MM.1S (cell line): ENCODE measurements at regions not wholly inside any gene's neighbourhood (a gene's known extent, or its start where the extent isn't known, plus 50 kb on each side); places are given as distances from the start of the nearest gene placed in this dataset.

Experiments used
- DNase-seq: peaks from one replicate; pipeline ENCODE4 v3.0.0-alpha.2; 2015
- H2AFZ ChIP-seq: fragments of 300-600 bp; sonication (generic); 2 replicates; pipeline ENCODE4 v1.6.0; 2016; ENCODE audit warnings: antibody characterized with exemption, low read length
- H3F3A ChIP-seq: fragments of 300-600 bp; sonication (generic); 2 replicates; pipeline ENCODE4 v1.6.1; 2016; ENCODE audit warnings: mild to moderate bottlenecking, antibody characterized with exemption, low read length, moderate library complexity, mixed read lengths; ENCODE audit not compliant: insufficient read depth
- H3K27ac ChIP-seq: fragments of 300-600 bp; sonication (generic); 2 replicates; pipeline ENCODE4 v1.5.1; 2016; ENCODE audit warnings: mild to moderate bottlenecking, low read length
- H3K27me3 ChIP-seq: fragments of 300-600 bp; sonication (generic); replicated peaks from 2 replicates; pipeline ENCODE4 v1.6.0; 2016; ENCODE audit warnings: low read length; ENCODE audit not compliant: insufficient read depth
- H3K36me3 ChIP-seq: fragments of 300-600 bp; sonication (generic); replicated peaks from 2 replicates; pipeline ENCODE4 v1.6.1; 2016; ENCODE audit warnings: mild to moderate bottlenecking, low read length, mixed read lengths; ENCODE audit not compliant: insufficient read depth
- H3K4me1 ChIP-seq: fragments of 300-600 bp; sonication (generic); 2 replicates; pipeline ENCODE4 v1.6.1; 2016; ENCODE audit warnings: low read length, mixed read lengths
- H3K4me2 ChIP-seq: fragments of 300-600 bp; sonication (generic); 2 replicates; pipeline ENCODE4 v1.6.0; 2016; ENCODE audit warnings: low read depth, low read length
- H3K4me3 ChIP-seq: fragments of 300-600 bp; sonication (generic); 2 replicates; pipeline ENCODE4 v1.5.1; 2016; ENCODE audit warnings: low read length, mixed read lengths
- H3K79me2 ChIP-seq: fragments of 300-600 bp; sonication (generic); 2 replicates; pipeline ENCODE4 v1.6.1; 2016; ENCODE audit warnings: mixed run types, low read length, mixed read lengths
- H3K9ac ChIP-seq: fragments of 300-600 bp; sonication (generic); 2 replicates; pipeline ENCODE4 v1.6.1; 2016; ENCODE audit warnings: low read length, mixed read lengths
- H3K9me2 ChIP-seq: fragments of 300-600 bp; sonication (generic); replicated peaks from 2 replicates; pipeline ENCODE4 v1.6.1; 2016; ENCODE audit warnings: mild to moderate bottlenecking, low read length, mixed read lengths; ENCODE audit not compliant: insufficient read depth
- H3K9me3 ChIP-seq: fragments of 300-600 bp; sonication (generic); replicated peaks from 2 replicates; pipeline ENCODE4 v1.6.1; 2016; ENCODE audit warnings: mild to moderate bottlenecking, low read length, mixed read lengths; ENCODE audit not compliant: insufficient read depth
- H4K20me1 ChIP-seq: fragments of 300-600 bp; sonication (generic); 2 replicates; pipeline ENCODE4 v1.6.1; 2016; ENCODE audit warnings: mild to moderate bottlenecking, low read length, moderate library complexity, mixed read lengths; ENCODE audit not compliant: insufficient read depth
- CTCF ChIP-seq: fragments of 300-600 bp; sonication (generic); IDR thresholded peaks from 2 replicates; pipeline ENCODE4 v1.5.1; 2016; ENCODE audit warnings: antibody characterized with exemption, low read length, mixed read lengths
- EZH2 ChIP-seq: fragments of 300-600 bp; sonication (generic); optimal IDR thresholded peaks from 2 replicates; pipeline ENCODE3; 2017; ENCODE audit warnings: low read depth, mild to moderate bottlenecking, antibody characterized with exemption, low read length, mixed read lengths
- EZH2phosphoT487 ChIP-seq: fragments of 300-600 bp; sonication (generic); IDR thresholded peaks from 2 replicates; pipeline ENCODE4 v1.6.1; 2018; ENCODE audit warnings: antibody characterized with exemption, low read length

- no peaks in the 10 kb centered on the region for H3K4me1 ChIP-seq
- no peak overlapping the region for H3K27ac ChIP-seq
- H3K4me3 ChIP-seq: no peak overlapping the region
- H3K9me2 ChIP-seq: no peaks in the 10 kb centered on the region
- no peak for TF ChIP-seq EZH2phosphoT487
- no peak for TF ChIP-seq CTCF
- TF ChIP-seq EZH2: no peak
- H3F3A ChIP-seq: no peaks in the 10 kb centered on the region
- no peaks in the 10 kb centered on the region for H4K20me1 ChIP-seq
- H3K27me3 ChIP-seq: no peaks in the 10 kb centered on the region
- no peak overlapping the region for H3K4me2 ChIP-seq
- H3K9me3 ChIP-seq: no peaks in the 10 kb centered on the region
- no peak overlapping the region for H3K9ac ChIP-seq
- no peaks in the 10 kb centered on the region for H3K36me3 ChIP-seq
- H3K79me2 ChIP-seq: no peaks in the 10 kb centered on the region
- H2AFZ ChIP-seq: no peak overlapping the region
- DNase-seq: no peak
These were observed 303.8 kb downstream of the TMEM121 start for GRCh38 chr14:105830171-105830570.

- Histone ChIP-seq H4K20me1 (no peaks in the 10 kb centered on the region), H3K9ac (no peak overlapping the region), H3K27me3 (no peaks in the 10 kb centered on the region), H2AFZ (no peak overlapping the region), H3K9me3 (no peaks in the 10 kb centered on the region), H3K27ac (no peak overlapping the region), H3K4me3 (no peak overlapping the region), H3F3A (no peaks in the 10 kb centered on the region), H3K79me2 (no peaks in the 10 kb centered on the region), H3K4me1 (no peaks in the 10 kb centered on the region), H3K9me2 (no peaks in the 10 kb centered on the region), H3K36me3 (no peaks in the 10 kb centered on the region), H3K4me2 (no peak overlapping the region)
- TF ChIP-seq CTCF (no peak), EZH2phosphoT487 (no peak), EZH2 (no peak)
- no peak for DNase-seq
These were observed 309.8 kb downstream of the TMEM121 start for GRCh38 chr14:105836160-105836559.

- no peak overlapping the region for H3K4me2 ChIP-seq
- H3K9ac ChIP-seq: no peak overlapping the region
- H3F3A ChIP-seq: no peaks in the 10 kb centered on the region
- H3K27ac ChIP-seq: no peak overlapping the region
- no peaks in the 10 kb centered on the region for H3K4me1 ChIP-seq
- DNase-seq: no peak
- TF ChIP-seq EZH2phosphoT487: no peak
- no peak for TF ChIP-seq CTCF
- TF ChIP-seq EZH2: no peak
- H3K36me3 ChIP-seq: no peaks in the 10 kb centered on the region
- H3K27me3 ChIP-seq: no peaks in the 10 kb centered on the region
- H4K20me1 ChIP-seq: no peaks in the 10 kb centered on the region
- H2AFZ ChIP-seq: no peak overlapping the region
- no peaks in the 10 kb centered on the region for H3K79me2 ChIP-seq
- H3K9me2 ChIP-seq: no peaks in the 10 kb centered on the region
- no peak overlapping the region for H3K4me3 ChIP-seq
- no peaks in the 10 kb centered on the region for H3K9me3 ChIP-seq
These were observed 310.3 kb downstream of the TMEM121 start for GRCh38 chr14:105836730-105837129.
